IPS DF 6.9 (cell line): ENCODE measurements at regions not wholly inside any gene's neighbourhood (a gene's known extent, or its start where the extent isn't known, plus 50 kb on each side); places are given as distances from the start of the nearest gene placed in this dataset.
"Not testable (repeated sequence)": the region's sequence is repeated elsewhere in the genome, so short reads cannot be mapped to it uniquely, and the experiment has no call there.

ENCODE experiments used
- DNase-seq: peaks from one replicate; pipeline ENCODE4 v3.0.0-alpha.2; 2013; ENCODE audit warnings: low read depth, low spot score
- H3K27ac ChIP-seq: one replicate; pipeline ENCODE4 v1.5.1; 2013; ENCODE audit warnings: low read length, control low read depth
- H3K27me3 ChIP-seq: 2 replicates; pipeline ENCODE4 v1.6.1; 2013; ENCODE audit warnings: mild to moderate bottlenecking, low read length; ENCODE audit not compliant: control insufficient read depth, insufficient read depth
- H3K36me3 ChIP-seq: 2 replicates; pipeline ENCODE4 v1.6.1; 2013; ENCODE audit warnings: low read length; ENCODE audit not compliant: control insufficient read depth, insufficient read depth
- H3K4me1 ChIP-seq: 2 replicates; pipeline ENCODE4 v1.6.1; 2013; ENCODE audit warnings: low read length; ENCODE audit not compliant: control insufficient read depth, insufficient read depth
- H3K4me3 ChIP-seq: 2 replicates; pipeline ENCODE4 v1.5.1; 2013; ENCODE audit warnings: mild to moderate bottlenecking, low read length
- H3K9me3 ChIP-seq: 2 replicates; pipeline ENCODE4 v1.6.1; 2013; ENCODE audit warnings: low read length, inconsistent platforms; ENCODE audit not compliant: control insufficient read depth, insufficient read depth
- WGBS: extraction: QIAGEN DNeasy Blood & Tissue Kit; methylation state at CpG from one replicate; pipeline ENCODE4 v1.1.7; 2013; ENCODE audit warnings: mixed read lengths, missing lambda C conversion rate; ENCODE audit not compliant: insufficient read length, insufficient coverage; 5-methylcytosine and 5-hydroxymethylcytosine counted together

- H3K4me3 ChIP-seq = no peak overlapping the region
- no peaks in the 10 kb centered on the region for H3K9me3 ChIP-seq
- H3K4me1 ChIP-seq = no peaks in the 10 kb centered on the region
- no peak for DNase-seq
- no CpG with 5 or more reads among the region's 4 CpGs for WGBS
- no peaks in the 10 kb centered on the region for H3K36me3 ChIP-seq
- no peak overlapping the region for H3K27ac ChIP-seq
- no peaks in the 10 kb centered on the region for H3K27me3 ChIP-seq
Observed at GRCh38 chr18:68394705-68395104, 320.2 kb downstream of the TMX3 start.

GRCh38 chr18:68391801-68392200 is 323.1 kb downstream of the TMX3 start:
- Histone ChIP-seq H3K9me3 (no peaks in the 10 kb centered on the region), H3K27ac (no peak overlapping the region), H3K27me3 (no peaks in the 10 kb centered on the region), H3K36me3 (no peaks in the 10 kb centered on the region), H3K4me3 (no peak overlapping the region), H3K4me1 (no peaks in the 10 kb centered on the region)
- DNase-seq = no peak

- no peaks in the 10 kb centered on the region for H3K27me3 ChIP-seq
- H3K27ac ChIP-seq = no peak overlapping the region
- DNase-seq = no peak
- H3K4me1 ChIP-seq = no peaks in the 10 kb centered on the region
- no peaks in the 10 kb centered on the region for H3K36me3 ChIP-seq
- no peak overlapping the region for H3K4me3 ChIP-seq
- no peaks in the 10 kb centered on the region for H3K9me3 ChIP-seq
Observed at GRCh38 chr18:68387246-68387645, 327.7 kb downstream of the TMX3 start.

- not testable (repeated sequence) for H3K4me3 ChIP-seq, H3K4me1 ChIP-seq, DNase-seq, H3K27ac ChIP-seq, H3K36me3 ChIP-seq, H3K9me3 ChIP-seq, H3K27me3 ChIP-seq
- no CpG with 5 or more reads among the region's 1 CpG for WGBS
Observed at GRCh38 chr18:68383979-68384378, 330.9 kb downstream of the TMX3 start.

- Histone ChIP-seq H3K27me3 (no peaks in the 10 kb centered on the region), H3K27ac (no peak overlapping the region), H3K36me3 (no peaks in the 10 kb centered on the region), H3K9me3 (no peaks in the 10 kb centered on the region), H3K4me3 (no peak overlapping the region), H3K4me1 (no peaks in the 10 kb centered on the region)
- DNase-seq = no peak
Observed at GRCh38 chr18:68376926-68377325, 338.0 kb downstream of the TMX3 start.

GRCh38 chr18:68362907-68363306 is 352.0 kb downstream of the TMX3 start:
- Histone ChIP-seq H3K27ac (no peak overlapping the region), H3K4me1 (no peaks in the 10 kb centered on the region), H3K9me3 (no peaks in the 10 kb centered on the region), H3K36me3 (no peaks in the 10 kb centered on the region), H3K27me3 (no peaks in the 10 kb centered on the region), H3K4me3 (no peak overlapping the region)
- WGBS = no CpG with 5 or more reads among the region's 5 CpGs
- DNase-seq = no peak

GRCh38 chr18:68355637-68356036 is 359.3 kb downstream of the TMX3 start:
- H3K9me3 ChIP-seq = no peaks in the 10 kb centered on the region; the same call in 1 of the 2 replicates
- no peak overlapping the region for H3K27ac ChIP-seq
- H3K4me1 ChIP-seq = no peaks in the 10 kb centered on the region
- no CpG with 5 or more reads among the region's 3 CpGs for WGBS
- no peak for DNase-seq
- no peaks in the 10 kb centered on the region for H3K36me3 ChIP-seq
- H3K4me3 ChIP-seq = no peak overlapping the region
- H3K27me3 ChIP-seq = no peaks in the 10 kb centered on the region

- no CpG with 5 or more reads among the region's 1 CpG for WGBS
- H3K27ac ChIP-seq = no peak overlapping the region
- no peaks in the 10 kb centered on the region for H3K36me3 ChIP-seq
- no peak overlapping the region for H3K4me3 ChIP-seq
- no peaks in the 10 kb centered on the region; the same call in 1 of the 2 replicates for H3K9me3 ChIP-seq
- no peaks in the 10 kb centered on the region for H3K27me3 ChIP-seq
- no peak for DNase-seq
- no peaks in the 10 kb centered on the region for H3K4me1 ChIP-seq
Observed at GRCh38 chr18:68354176-68354575, 360.7 kb downstream of the TMX3 start.

- WGBS = no CpG with 5 or more reads among the region's 2 CpGs
- Histone ChIP-seq H3K27ac (no peak overlapping the region), H3K9me3 (no peaks in the 10 kb centered on the region), H3K4me1 (no peaks in the 10 kb centered on the region; the same call in 1 of the 2 replicates), H3K36me3 (no peaks in the 10 kb centered on the region), H3K27me3 (no peaks in the 10 kb centered on the region), H3K4me3 (no peak overlapping the region)
- DNase-seq = no peak
Observed at GRCh38 chr18:68342039-68342659, 372.8 kb downstream of the TMX3 start.

- Histone ChIP-seq H3K27ac (no peak overlapping the region), H3K4me3 (no peak overlapping the region), H3K9me3 (no peaks in the 10 kb centered on the region), H3K4me1 (no peaks in the 10 kb centered on the region; the same call in 1 of the 2 replicates), H3K36me3 (no peaks in the 10 kb centered on the region), H3K27me3 (no peaks in the 10 kb centered on the region)
- no peak for DNase-seq
- WGBS = no CpG with 5 or more reads among the region's 1 CpG
Observed at GRCh38 chr18:68340606-68341005, 374.3 kb downstream of the TMX3 start.

GRCh38 chr18:68330658-68331057 is 384.2 kb downstream of the TMX3 start:
- Histone ChIP-seq H3K27ac (no peak overlapping the region), H3K36me3 (no peaks in the 10 kb centered on the region), H3K4me1 (no peaks in the 10 kb centered on the region), H3K9me3 (no peaks in the 10 kb centered on the region), H3K27me3 (no peaks in the 10 kb centered on the region), H3K4me3 (no peak overlapping the region)
- no peak for DNase-seq
